SHP77 treated with DMSO at 0.1 percent for 48 hours (cell line): ENCODE measurements at regions not wholly inside any gene's neighbourhood (a gene's known extent, or its start where the extent isn't known, plus 50 kb on each side); places are given as distances from the start of the nearest gene placed in this dataset.
"Not testable (repeated sequence)": the region's sequence is repeated elsewhere in the genome, so short reads cannot be mapped to it uniquely, and the experiment has no call there.

ENCODE experiments used
- DNase-seq: peaks from one replicate; lab custom pipeline; 2025; lab: John Stamatoyannopoulos, UW

- DNase-seq, result not testable (repeated sequence)
Measured at GRCh38 chr5:121665542-121665941, 186.1 kb upstream of the FTMT start.

- no peak for DNase-seq
Measured at GRCh38 chr5:121667292-121667691, 184.4 kb upstream of the FTMT start.

- no peak for DNase-seq
Measured at GRCh38 chr5:121668635-121669034, 183.0 kb upstream of the FTMT start.

GRCh38 chr5:121671624-121672023 lies 180.1 kb upstream of the FTMT start:
- no peak for DNase-seq

GRCh38 chr5:121675924-121676323 lies 175.8 kb upstream of the FTMT start:
- DNase-seq, result no peak

GRCh38 chr5:121681229-121681855 lies 170.3 kb upstream of the FTMT start:
- no peak for DNase-seq

GRCh38 chr5:121688126-121688525 lies 163.6 kb upstream of the FTMT start:
- DNase-seq, result no peak

GRCh38 chr5:121688781-121689180 lies 162.9 kb upstream of the FTMT start:
- DNase-seq, result no peak

GRCh38 chr5:121691478-121691877 lies 160.2 kb upstream of the FTMT start:
- no peak for DNase-seq

GRCh38 chr5:121692158-121692557 lies 159.5 kb upstream of the FTMT start:
- DNase-seq, result no peak

- DNase-seq, result no peak
Measured at GRCh38 chr5:121693864-121694263, 157.8 kb upstream of the FTMT start.

- DNase-seq, result no peak
Measured at GRCh38 chr5:121695307-121695706, 156.4 kb upstream of the FTMT start.

- DNase-seq, result no peak
Measured at GRCh38 chr5:121698690-121699089, 153.0 kb upstream of the FTMT start.

GRCh38 chr5:121701731-121702130 lies 150.0 kb upstream of the FTMT start:
- DNase-seq, result no peak

GRCh38 chr5:121702682-121703081 lies 149.0 kb upstream of the FTMT start:
- no peak for DNase-seq

- no peak for DNase-seq
Measured at GRCh38 chr5:121704291-121704690, 147.4 kb upstream of the FTMT start.

GRCh38 chr5:121706686-121707085 lies 145.0 kb upstream of the FTMT start:
- no peak for DNase-seq

GRCh38 chr5:121707178-121707577 lies 144.5 kb upstream of the FTMT start:
- no peak for DNase-seq

GRCh38 chr5:121711416-121711815 lies 140.3 kb upstream of the FTMT start:
- no peak for DNase-seq

- no peak for DNase-seq
Measured at GRCh38 chr5:121719255-121719654, 132.4 kb upstream of the FTMT start.

GRCh38 chr5:121725450-121725849 lies 126.2 kb upstream of the FTMT start:
- DNase-seq, result no peak

- no peak for DNase-seq
Measured at GRCh38 chr5:121726991-121727390, 124.7 kb upstream of the FTMT start.

GRCh38 chr5:121731377-121731776 lies 120.3 kb upstream of the FTMT start:
- no peak for DNase-seq

GRCh38 chr5:121735618-121736017 lies 116.1 kb upstream of the FTMT start:
- no peak for DNase-seq

- DNase-seq, result no peak
Measured at GRCh38 chr5:121737120-121737519, 114.6 kb upstream of the FTMT start.
